ENCODE measurements at regions not wholly inside any gene's neighbourhood (a gene's known extent, or its start where the extent isn't known, plus 50 kb on each side); places are given as distances from the start of the nearest gene placed in this dataset.

DNA sequence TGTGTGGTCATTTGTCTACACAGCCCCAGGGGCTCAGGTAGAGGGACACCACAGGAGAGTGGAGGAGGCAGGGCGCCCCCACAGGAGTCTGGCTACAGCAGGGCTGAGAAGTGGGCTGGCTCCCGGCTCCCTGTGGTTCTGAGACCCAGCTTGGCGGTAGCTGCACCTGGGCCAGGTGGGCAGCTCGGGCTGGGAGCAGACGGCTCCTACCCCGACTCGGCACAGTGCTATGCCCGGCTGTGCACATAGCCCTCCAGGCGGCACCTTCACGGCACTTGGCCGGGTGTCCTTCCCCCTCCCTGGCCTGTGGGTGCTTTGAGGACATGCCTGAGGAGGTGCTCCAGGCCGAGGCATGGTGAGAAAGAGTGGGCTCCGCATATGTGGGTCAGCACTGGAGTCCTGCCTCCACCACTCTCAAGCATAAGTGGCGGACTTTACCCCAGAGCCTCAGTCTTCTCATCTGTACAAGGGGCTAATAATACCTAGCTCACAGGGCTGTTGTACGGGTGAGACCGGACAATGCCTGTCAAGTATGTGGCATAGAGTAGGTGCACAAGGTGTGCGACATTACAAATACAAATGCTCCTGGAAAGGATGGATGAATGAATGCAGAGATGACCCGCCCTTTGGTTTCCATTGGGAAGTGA lies 50.1 kb upstream of the JPH3 start:
- no peak for DNase-seq (ENCODE audit: low read depth in 2 of 3, low spot score in 2 of 3)

DNA sequence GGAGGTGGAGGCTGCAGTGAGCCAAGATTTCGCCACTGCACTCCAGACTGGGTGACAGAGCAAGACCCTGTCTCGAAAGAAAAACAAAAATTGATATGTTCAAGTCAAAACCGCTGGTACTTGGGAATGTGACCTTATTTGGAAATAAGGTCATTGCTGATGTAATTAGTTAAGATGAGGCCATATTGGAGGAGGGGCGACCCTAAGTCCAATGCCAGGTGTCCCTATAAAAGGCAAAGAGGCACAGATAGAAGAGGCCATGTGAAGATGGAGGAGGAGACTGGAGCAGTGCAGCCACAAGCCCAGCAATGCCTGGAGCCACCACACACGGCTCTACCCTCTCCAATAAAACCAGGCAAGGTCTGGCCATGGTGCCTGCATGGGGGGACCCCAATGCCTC lies 50.8 kb upstream of the JPH3 start:
- no peak for DNase-seq (ENCODE audit: low read depth in 2 of 3, low spot score in 2 of 3)

DNA sequence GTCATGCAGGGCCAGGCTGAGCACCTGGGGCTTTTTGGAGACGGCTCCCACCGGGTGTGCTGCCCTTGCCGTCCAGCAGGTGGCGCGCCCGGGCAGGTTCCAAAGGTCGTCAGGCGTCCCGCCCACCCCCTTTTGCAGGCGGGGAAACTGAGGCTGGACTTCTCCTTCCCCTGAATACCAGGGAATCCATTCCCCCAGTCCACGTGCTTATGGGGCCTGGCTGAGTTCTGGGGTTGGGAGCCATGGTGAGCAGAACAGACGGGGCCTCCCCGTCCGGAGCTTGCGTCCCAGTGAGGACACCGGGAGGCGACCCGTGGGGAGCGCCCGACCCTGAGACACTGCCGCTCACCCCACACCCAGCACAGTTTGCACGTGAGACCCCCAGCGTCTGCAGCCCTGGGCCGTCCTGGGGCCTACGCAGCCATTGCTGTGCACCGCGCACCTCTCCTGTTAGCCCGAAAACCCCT lies 51.8 kb upstream of the JPH3 start:
- peak; percentile 18 to 56 (median 52) for DNase-seq (ENCODE audit: low read depth in 2 of 3, low spot score in 2 of 3)

DNA sequence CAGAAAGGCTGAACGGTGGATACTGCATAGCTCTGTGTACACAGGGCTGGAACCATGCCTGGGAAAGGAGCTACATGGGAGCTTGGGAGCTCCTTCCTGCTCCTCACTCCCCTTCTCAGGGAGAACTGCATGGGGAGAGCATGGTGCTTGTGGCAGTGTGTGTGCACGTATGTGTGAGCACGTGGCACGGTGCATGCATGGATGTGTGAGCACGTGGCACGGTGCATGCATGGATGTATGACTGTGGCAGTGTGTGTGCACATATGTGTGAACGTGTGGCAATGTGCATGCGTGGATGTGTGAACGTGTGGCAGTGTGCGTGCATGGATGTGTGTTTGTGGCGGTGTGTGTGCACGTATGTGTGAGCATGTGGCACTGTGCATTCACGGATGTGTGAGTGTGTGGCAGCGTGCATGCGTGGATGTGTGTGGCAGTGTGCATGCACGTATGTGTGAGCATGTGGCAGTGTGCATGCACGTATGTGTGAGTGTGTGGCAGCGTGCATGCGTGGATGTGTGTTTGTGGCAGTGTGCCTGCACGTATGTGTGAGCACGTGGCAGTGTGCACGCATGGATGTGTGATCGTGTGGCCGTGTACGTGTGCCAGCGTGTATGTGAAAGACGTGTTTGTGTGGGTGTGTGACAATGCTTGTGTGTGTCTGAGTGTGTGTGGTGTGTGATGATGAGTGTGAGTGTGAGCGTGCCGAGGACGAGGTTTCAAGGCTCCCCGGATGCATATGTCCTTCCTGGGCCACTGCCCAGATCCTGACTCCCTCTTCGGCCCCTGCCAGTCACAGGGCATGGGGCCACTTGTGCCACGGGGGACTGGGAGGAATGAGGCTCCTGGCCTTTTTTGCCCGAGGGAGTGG lies 52.4 kb upstream of the JPH3 start:
- DNase-seq (ENCODE audit: low read depth in 2 of 3, low spot score in 2 of 3): no peak

DNA sequence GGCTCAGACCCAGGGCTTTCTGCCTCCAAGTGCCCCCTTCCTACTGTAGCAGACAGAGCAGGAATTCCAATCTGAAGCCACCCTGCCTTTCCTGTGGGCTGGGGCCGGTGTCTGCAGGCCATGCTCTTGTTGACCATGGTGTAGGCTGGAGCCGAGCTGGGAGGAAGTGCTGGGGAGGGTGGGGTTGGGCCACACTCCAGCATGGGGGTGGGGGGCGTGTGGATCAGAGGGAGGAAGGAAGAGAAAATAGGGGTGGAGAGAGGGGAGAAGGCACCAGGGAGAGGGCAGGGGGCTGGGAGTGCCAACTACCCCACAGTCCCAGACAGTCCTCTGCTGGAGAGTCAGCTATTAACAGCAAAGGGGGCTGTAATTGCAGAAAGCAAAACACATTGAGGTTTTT lies 54.3 kb upstream of the JPH3 start:
- DNase-seq (ENCODE audit: low read depth in 2 of 3, low spot score in 2 of 3): no peak

DNA sequence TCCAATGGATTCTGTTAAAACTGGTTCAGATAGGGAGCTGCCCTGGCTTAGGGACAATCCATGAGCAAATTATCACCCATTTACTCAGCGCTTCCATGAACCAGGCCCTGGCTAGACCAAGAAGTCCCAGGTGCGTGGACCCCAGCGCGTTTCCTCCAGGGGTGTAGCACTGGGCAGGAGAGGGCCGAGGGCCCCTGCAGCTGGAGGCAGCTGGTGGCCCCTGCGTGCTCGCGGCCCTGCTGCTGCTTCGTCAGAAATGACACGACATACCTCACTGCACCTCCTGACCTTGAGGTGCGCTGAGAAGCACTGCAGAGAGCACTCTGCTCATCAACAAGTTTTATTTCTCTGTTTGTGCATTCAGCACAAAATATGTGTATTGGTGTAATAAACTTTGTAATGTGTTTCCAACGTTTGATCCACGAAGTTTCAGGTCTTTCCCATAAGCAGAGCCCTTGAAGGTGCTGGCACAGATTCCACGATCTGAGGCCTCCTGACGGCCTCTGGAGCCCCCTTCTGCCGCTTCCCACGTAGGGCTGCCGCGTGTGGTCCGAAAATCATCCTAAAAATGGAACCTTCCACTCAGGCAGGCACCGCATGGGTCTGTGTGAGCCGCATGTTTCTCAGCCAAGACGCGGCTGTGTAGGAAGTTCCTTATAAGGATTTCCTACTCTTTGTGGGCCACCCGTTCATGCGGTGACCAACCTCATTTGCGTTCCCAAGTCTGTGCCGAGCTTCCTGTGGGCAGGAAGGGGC lies 50.8 kb upstream of the ZCCHC14 start:
- DNase-seq (ENCODE audit: low read depth in 2 of 3, low spot score in 2 of 3): no peak

DNA sequence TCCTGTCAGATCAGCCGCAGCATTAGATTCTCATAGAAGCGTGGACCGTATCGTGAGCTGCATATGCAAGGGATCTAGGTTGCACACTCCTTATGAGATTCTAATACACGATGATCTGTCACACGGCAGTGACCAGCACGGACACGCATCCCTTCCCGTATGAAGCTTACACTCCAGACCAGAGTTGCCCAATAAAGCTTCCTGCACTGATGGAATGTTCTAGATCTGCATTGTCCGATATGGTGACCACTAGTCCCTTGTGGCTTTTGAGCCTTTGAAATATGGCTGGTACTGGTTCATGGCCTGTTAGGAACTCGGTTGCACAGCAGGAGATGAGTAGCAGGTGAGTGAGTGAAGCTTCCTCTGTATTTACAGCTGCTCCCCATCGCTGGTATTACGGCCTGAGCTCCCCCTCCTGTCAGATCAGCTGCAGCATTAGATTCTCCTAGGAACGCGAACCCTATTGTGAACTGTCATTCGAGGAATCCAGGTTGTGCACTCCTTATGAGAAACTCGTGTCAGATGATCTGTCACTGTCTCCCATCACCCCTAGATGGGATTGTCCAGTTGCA lies 49.8 kb upstream of the ZCCHC14 start:
- no peak for DNase-seq (ENCODE audit: low read depth in 2 of 3, low spot score in 2 of 3)
